ENCODE measurements at regions not wholly inside any gene's neighbourhood (a gene's known extent, or its start where the extent isn't known, plus 50 kb on each side); places are given as distances from the start of the nearest gene placed in this dataset.

GRCh38 chr4:189396435-189396834 lies 544.2 kb upstream of the FRG1 start:
- ATAC-seq (ENCODE audit: insufficient number of reproducible peaks, low FRiP score, low read depth) (no peak), DNase-seq (ENCODE audit: low spot score) (no peak)
- H3K27ac ChIP-seq = no peak overlapping the region
- H3K4me1 ChIP-seq (ENCODE audit: control insufficient read depth in 1 of 2, low read depth in 2 of 2) = no peaks in the 10 kb centered on the region
- TF ChIP-seq, protein P1, sequence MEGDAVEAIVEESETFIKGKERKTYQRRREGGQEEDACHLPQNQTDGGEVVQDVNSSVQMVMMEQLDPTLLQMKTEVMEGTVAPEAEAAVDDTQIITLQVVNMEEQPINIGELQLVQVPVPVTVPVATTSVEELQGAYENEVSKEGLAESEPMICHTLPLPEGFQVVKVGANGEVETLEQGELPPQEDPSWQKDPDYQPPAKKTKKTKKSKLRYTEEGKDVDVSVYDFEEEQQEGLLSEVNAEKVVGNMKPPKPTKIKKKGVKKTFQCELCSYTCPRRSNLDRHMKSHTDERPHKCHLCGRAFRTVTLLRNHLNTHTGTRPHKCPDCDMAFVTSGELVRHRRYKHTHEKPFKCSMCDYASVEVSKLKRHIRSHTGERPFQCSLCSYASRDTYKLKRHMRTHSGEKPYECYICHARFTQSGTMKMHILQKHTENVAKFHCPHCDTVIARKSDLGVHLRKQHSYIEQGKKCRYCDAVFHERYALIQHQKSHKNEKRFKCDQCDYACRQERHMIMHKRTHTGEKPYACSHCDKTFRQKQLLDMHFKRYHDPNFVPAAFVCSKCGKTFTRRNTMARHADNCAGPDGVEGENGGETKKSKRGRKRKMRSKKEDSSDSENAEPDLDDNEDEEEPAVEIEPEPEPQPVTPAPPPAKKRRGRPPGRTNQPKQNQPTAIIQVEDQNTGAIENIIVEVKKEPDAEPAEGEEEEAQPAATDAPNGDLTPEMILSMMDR (IDR thresholded peaks at IDR 0.05) = no peak
- no peaks in the 10 kb centered on the region for H3K9me3 ChIP-seq
- no peak overlapping the region for H3K4me3 ChIP-seq
- no peaks in the 10 kb centered on the region for H3K36me3 ChIP-seq
- no peaks in the 10 kb centered on the region for H3K27me3 ChIP-seq (replicated peaks; ENCODE audit: insufficient read depth)

DNA sequence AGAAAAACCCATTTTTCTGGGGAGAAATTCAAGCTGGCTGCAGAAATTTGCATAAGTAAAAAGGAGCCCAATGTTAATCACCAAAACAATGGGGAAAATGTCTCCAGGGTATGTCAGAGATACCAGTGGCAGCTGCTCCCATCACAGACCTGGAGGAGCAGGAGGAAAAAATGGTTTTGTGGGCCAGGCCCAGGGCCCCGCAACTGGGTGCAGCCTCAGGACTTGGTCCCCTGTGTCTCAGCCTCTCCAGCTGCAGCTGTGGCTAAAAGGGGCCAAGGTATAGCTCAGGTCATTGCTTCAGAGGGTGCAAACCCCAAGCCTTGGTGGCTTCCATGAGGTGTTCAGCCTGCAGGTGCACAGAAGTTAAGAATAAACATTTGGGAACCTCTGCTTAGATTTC lies 536.4 kb upstream of the FRG1 start:
- Histone ChIP-seq H3K4me1 (ENCODE audit: control insufficient read depth in 1 of 2, low read depth in 2 of 2) (no peaks in the 10 kb centered on the region), H3K36me3 (no peaks in the 10 kb centered on the region), H3K4me3 (no peak overlapping the region), H3K27me3 (replicated peaks; ENCODE audit: insufficient read depth) (no peaks in the 10 kb centered on the region), H3K9me3 (no peaks in the 10 kb centered on the region), H3K27ac (no peak overlapping the region)
- DNase-seq (ENCODE audit: low spot score) = no peak
- no peak for ATAC-seq (ENCODE audit: insufficient number of reproducible peaks, low FRiP score, low read depth)
- TF ChIP-seq, protein P1 (IDR thresholded peaks at IDR 0.05) = no peak

DNA sequence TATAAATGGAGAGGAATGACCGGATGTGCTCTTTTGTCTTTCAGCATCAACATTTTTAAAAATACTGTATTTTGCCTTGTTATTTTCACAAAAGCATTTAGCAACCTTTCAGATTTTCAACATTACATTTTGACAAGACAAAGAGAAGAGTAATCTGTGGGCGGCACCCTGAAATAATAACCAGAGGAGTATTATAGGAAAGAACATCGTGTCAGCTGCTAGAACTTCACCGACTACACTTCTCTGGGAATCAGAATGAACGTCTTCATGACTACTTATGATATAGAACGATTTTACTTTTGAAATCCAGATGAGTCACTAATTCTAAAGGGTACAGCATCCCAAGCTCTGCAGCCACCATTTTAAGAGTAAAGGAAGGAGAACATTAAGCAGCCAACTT lies 531.5 kb upstream of the FRG1 start:
- DNase-seq (ENCODE audit: low spot score) (no peak), ATAC-seq (ENCODE audit: insufficient number of reproducible peaks, low FRiP score, low read depth) (no peak)
- TF ChIP-seq, protein P1 (IDR thresholded peaks at IDR 0.05) = no peak
- H3K4me1 ChIP-seq (ENCODE audit: control insufficient read depth in 1 of 2, low read depth in 2 of 2) = no peaks in the 10 kb centered on the region
- H3K27ac ChIP-seq = no peak overlapping the region
- H3K27me3 ChIP-seq (replicated peaks; ENCODE audit: insufficient read depth) = no peaks in the 10 kb centered on the region
- no peak overlapping the region for H3K4me3 ChIP-seq
- no peaks in the 10 kb centered on the region for H3K36me3 ChIP-seq
- H3K9me3 ChIP-seq = no peaks in the 10 kb centered on the region

DNA sequence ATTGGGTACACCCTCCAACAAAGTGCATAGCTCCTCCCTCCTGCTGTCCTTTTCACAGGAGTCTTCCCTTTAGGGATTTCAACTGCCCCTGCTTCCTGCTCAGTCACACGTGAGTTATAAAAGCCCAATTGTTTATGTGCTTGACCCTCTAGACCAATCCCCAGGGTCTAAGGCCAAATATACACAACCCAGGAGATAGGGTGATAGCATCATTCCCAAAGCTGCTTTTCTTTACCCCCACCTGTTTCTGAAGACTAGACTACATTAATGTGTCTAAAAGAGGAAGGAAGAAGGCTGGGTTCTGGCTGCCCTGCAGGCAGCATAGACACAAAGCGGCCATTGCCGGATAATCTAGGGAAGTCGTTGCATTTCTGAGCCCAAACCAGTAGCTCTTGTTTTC lies 526.7 kb upstream of the FRG1 start:
- H3K9me3 ChIP-seq = no peaks in the 10 kb centered on the region
- H3K27me3 ChIP-seq (replicated peaks; ENCODE audit: insufficient read depth) = no peaks in the 10 kb centered on the region
- TF ChIP-seq, protein P1 (IDR thresholded peaks at IDR 0.05) = no peak
- H3K36me3 ChIP-seq = no peaks in the 10 kb centered on the region
- no peak overlapping the region for H3K4me3 ChIP-seq
- no peak overlapping the region for H3K27ac ChIP-seq
- no peaks in the 10 kb centered on the region for H3K4me1 ChIP-seq (ENCODE audit: control insufficient read depth in 1 of 2, low read depth in 2 of 2)
- no peak for DNase-seq (ENCODE audit: low spot score)
- ATAC-seq (ENCODE audit: insufficient number of reproducible peaks, low FRiP score, low read depth) = no peak

DNA sequence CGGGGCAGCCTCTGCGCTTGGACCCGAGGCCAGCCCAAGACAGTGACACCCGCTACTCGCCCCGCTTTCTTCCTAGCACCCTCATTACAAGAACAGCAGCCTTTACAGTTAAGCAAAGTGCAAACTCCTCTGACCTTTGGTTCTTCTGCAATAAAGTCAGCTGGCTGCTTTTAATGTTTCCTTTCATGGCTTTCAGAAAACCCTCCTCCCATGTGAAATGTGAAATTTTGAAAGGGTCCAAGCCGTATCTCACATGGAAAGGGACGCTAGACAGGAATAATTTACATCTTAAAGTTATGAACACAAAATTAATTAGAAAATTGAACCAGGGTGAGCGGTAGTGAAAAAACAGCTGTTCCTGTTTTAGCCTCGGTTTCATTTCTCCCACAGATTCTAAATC lies 520.1 kb upstream of the FRG1 start:
- ATAC-seq (ENCODE audit: insufficient number of reproducible peaks, low FRiP score, low read depth) (no peak), DNase-seq (ENCODE audit: low spot score) (no peak)
- H3K9me3 ChIP-seq = no peaks in the 10 kb centered on the region
- H3K4me3 ChIP-seq = no peak overlapping the region
- H3K4me1 ChIP-seq (ENCODE audit: control insufficient read depth in 1 of 2, low read depth in 2 of 2) = no peaks in the 10 kb centered on the region
- TF ChIP-seq, protein P1 (IDR thresholded peaks at IDR 0.05) = no peak
- no peaks in the 10 kb centered on the region for H3K36me3 ChIP-seq
- H3K27ac ChIP-seq = no peak overlapping the region
- no peaks in the 10 kb centered on the region for H3K27me3 ChIP-seq (replicated peaks; ENCODE audit: insufficient read depth)
